PC-9 (cell line): ENCODE measurements at regions not wholly inside any gene's neighbourhood (a gene's known extent, or its start where the extent isn't known, plus 50 kb on each side); places are given as distances from the start of the nearest gene placed in this dataset.

Experiments
- BruUV-seq: library from RNA; stranded (reverse); fragments of 400-500 nt; replicated peaks from 2 replicates; lab custom pipeline; 2021; lab: Mats Ljungman, UMichigan
- CTCF ChIA-PET: fragments of 300-600 bp; sonication (Branson Sonifier 250); formaldehyde crosslinking; loops from one replicate; lab custom pipeline; 2022; ENCODE audit warnings: antibody characterized with exemption; lab: Charles Lee
- POLR2A ChIA-PET: fragments of 300-600 bp; sonication (Branson Sonifier 250); formaldehyde crosslinking; loops from one replicate; lab custom pipeline; 2022; ENCODE audit warnings: antibody characterized with exemption; ENCODE audit not compliant: unreplicated experiment; lab: Charles Lee
- DNase-seq, 2 experiments: peaks; one replicate each; pipeline versions ENCODE4 v3.0.0 to v3.0.0-alpha.2; 2015 to 2022; ENCODE audit warnings: mixed read lengths in 1 of 2
- H2AFZ ChIP-seq: fragments of 200-600 bp; sonication (generic); 2 replicates; pipeline ENCODE4 v1.8.1; 2017; ENCODE audit warnings: antibody characterized with exemption
- H3F3A ChIP-seq: fragments of 200-600 bp; sonication (generic); 2 replicates; pipeline ENCODE4 v1.8.1; 2017; ENCODE audit warnings: antibody characterized with exemption, mild to moderate bottlenecking, low read depth; ENCODE audit not compliant: insufficient read depth
- H3K27ac ChIP-seq: fragments of 200-600 bp; sonication (generic); 2 replicates; pipeline ENCODE4 v1.6.1; 2016; ENCODE audit warnings: mixed run types
- H3K27me3 ChIP-seq: fragments of 200-600 bp; sonication (generic); 2 replicates; pipeline ENCODE4 v1.6.1; 2016; ENCODE audit warnings: low read depth, mixed run types; ENCODE audit not compliant: insufficient read depth
- H3K36me3 ChIP-seq: fragments of 200-600 bp; sonication (generic); 2 replicates; pipeline ENCODE4 v1.6.1; 2016; ENCODE audit warnings: low read depth, mixed run types
- H3K4me1 ChIP-seq: fragments of 200-600 bp; sonication (generic); replicated peaks from 2 replicates; pipeline ENCODE4 v1.6.1; 2016; ENCODE audit warnings: mixed run types; ENCODE audit not compliant: insufficient read depth
- H3K4me2 ChIP-seq: fragments of 200-600 bp; sonication (generic); 2 replicates; pipeline ENCODE4 v1.6.1; 2017; ENCODE audit warnings: mixed run types
- H3K4me3 ChIP-seq: fragments of 200-600 bp; sonication (generic); 2 replicates; pipeline ENCODE4 v1.6.1; 2016; ENCODE audit warnings: mixed run types
- H3K79me2 ChIP-seq: fragments of 200-600 bp; sonication (generic); 2 replicates; pipeline ENCODE4 v1.6.1; 2017; ENCODE audit warnings: low read depth, mixed run types
- H3K9me2 ChIP-seq: fragments of 200-600 bp; sonication (generic); 2 replicates; pipeline ENCODE4 v1.8.1; 2017; ENCODE audit warnings: mild to moderate bottlenecking; ENCODE audit not compliant: insufficient read depth
- H3K9me3 ChIP-seq: fragments of 200-600 bp; sonication (generic); 2 replicates; pipeline ENCODE4 v1.8.1; 2016; ENCODE audit warnings: low read depth; ENCODE audit not compliant: insufficient read depth
- H4K20me1 ChIP-seq: fragments of 200-600 bp; sonication (generic); 2 replicates; pipeline ENCODE4 v1.8.1; 2017; ENCODE audit not compliant: insufficient read depth
- EZH2 ChIP-seq: fragments of 200-600 bp; sonication (generic); IDR thresholded peaks from 2 replicates; pipeline ENCODE4 v1.8.0; 2017; ENCODE audit warnings: antibody characterized with exemption, low read depth
- intact Hi-C: fragments of 100-400 bp; cut with micrococcal nuclease; formaldehyde crosslinking; loops from one replicate; pipeline ENCODE4 v1.10.0; 2022; ENCODE audit not compliant: unreplicated experiment
- TF ChIP-seq, protein P1 (sequence below): fragments of 200-600 bp; sonication (generic); conservative IDR thresholded peaks from 2 replicates; pipeline ENCODE4 v1.6.1; 2017; ENCODE audit warnings: mixed run types, antibody characterized with exemption, mild to moderate bottlenecking, moderate library complexity

DNA sequence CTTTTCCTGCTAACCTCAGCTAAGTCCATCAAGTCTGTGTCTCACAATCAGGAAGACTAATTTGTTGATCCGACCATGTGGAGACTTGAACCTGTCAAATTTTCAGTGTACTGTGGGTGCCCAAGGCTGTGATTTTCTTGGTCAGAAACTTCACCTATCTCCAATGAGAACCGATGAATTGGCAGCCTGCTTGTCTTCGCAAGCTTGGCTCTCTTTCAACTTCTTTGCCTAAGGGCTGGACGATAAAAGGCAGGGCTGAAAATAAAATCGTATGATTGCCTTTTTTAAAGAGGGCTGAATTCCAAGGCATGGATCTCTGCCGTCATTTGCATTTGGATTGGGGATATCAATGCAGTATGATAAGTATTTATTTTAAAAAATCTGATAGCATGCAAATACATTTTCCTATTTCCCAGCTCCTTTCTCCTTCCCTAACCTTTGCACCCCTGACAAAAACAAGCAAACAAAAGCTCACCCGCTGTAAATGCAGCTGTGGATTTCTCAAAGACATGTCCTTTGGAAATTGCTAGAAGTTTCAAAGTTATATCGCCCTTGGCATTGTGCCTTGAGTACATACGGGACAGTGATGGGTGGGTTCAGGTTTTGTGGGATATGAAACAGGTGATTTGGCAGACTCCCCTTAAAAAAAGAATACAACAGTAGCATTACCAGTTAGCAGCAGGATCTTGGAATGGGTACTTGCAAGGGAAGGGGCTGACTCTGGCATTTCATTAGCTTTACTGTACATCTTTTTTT lies 80.6 kb downstream of the NPTX2 start:
- BruUV-seq = no TSS peak
- H3K27ac ChIP-seq = no peak overlapping the region
- no peak overlapping the region for H3K4me2 ChIP-seq
- no peaks in the 10 kb centered on the region for H4K20me1 ChIP-seq
- no peaks in the 10 kb centered on the region for H3K4me1 ChIP-seq
- CTCF ChIA-PET = no interaction called here
- no peak overlapping the region for H2AFZ ChIP-seq
- DNase-seq = no peak
- no peaks in the 10 kb centered on the region for H3K9me3 ChIP-seq
- H3K36me3 ChIP-seq = no peaks in the 10 kb centered on the region
- POLR2A ChIA-PET = no interaction called here
- intact Hi-C loops = no loop called here
- peaks cover 55% of the 10 kb centered on the region for H3K27me3 ChIP-seq
- H3K9me2 ChIP-seq = no peaks in the 10 kb centered on the region
- H3K4me3 ChIP-seq = no peak overlapping the region
- H3K79me2 ChIP-seq = no peaks in the 10 kb centered on the region
- TF ChIP-seq EZH2 = no peak
- TF ChIP-seq, protein P1, sequence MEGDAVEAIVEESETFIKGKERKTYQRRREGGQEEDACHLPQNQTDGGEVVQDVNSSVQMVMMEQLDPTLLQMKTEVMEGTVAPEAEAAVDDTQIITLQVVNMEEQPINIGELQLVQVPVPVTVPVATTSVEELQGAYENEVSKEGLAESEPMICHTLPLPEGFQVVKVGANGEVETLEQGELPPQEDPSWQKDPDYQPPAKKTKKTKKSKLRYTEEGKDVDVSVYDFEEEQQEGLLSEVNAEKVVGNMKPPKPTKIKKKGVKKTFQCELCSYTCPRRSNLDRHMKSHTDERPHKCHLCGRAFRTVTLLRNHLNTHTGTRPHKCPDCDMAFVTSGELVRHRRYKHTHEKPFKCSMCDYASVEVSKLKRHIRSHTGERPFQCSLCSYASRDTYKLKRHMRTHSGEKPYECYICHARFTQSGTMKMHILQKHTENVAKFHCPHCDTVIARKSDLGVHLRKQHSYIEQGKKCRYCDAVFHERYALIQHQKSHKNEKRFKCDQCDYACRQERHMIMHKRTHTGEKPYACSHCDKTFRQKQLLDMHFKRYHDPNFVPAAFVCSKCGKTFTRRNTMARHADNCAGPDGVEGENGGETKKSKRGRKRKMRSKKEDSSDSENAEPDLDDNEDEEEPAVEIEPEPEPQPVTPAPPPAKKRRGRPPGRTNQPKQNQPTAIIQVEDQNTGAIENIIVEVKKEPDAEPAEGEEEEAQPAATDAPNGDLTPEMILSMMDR = no peak
- H3F3A ChIP-seq = no peaks in the 10 kb centered on the region

DNA sequence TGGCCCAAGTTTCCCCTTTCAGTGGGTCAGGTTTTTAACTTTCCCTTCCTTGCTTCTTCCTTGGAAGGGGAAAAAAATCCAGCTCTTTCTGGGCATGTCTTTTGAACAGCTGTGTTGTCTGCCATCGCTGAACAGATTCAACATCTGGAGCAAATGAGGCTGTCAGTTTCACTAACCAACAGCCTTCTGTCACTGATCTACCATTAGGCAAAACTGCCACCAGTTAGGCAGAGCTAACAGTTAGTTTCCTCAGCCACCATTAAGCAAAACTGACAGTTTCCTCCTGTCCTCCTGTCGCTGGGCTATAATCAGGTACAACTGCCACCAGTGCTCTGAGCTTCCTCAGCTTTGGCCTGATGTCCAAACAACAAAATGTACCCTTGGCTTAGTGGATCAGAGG lies 81.9 kb downstream of the NPTX2 start:
- H3K4me3 ChIP-seq = no peak overlapping the region
- peaks cover 65% of the 10 kb centered on the region for H3K27me3 ChIP-seq
- no TSS peak for BruUV-seq
- no peaks in the 10 kb centered on the region for H3K79me2 ChIP-seq
- intact Hi-C loops = no loop called here
- POLR2A ChIA-PET = no interaction called here
- no peaks in the 10 kb centered on the region for H4K20me1 ChIP-seq
- CTCF ChIA-PET = interaction anchor here (0.6 kb wide), 2 partner anchors 47 to 146 kb away, joined by 3 to 5 read pairs; no protein-coding TSS in a partner anchor
- no peaks in the 10 kb centered on the region for H3K4me1 ChIP-seq
- no peaks in the 10 kb centered on the region for H3K9me3 ChIP-seq
- no peaks in the 10 kb centered on the region for H3F3A ChIP-seq
- H3K27ac ChIP-seq = no peak overlapping the region
- TF ChIP-seq, protein P1 = no peak
- TF ChIP-seq EZH2 = no peak
- H3K36me3 ChIP-seq = no peaks in the 10 kb centered on the region
- no peak overlapping the region for H2AFZ ChIP-seq
- DNase-seq = no peak
- no peak overlapping the region for H3K4me2 ChIP-seq
- no peaks in the 10 kb centered on the region for H3K9me2 ChIP-seq

DNA sequence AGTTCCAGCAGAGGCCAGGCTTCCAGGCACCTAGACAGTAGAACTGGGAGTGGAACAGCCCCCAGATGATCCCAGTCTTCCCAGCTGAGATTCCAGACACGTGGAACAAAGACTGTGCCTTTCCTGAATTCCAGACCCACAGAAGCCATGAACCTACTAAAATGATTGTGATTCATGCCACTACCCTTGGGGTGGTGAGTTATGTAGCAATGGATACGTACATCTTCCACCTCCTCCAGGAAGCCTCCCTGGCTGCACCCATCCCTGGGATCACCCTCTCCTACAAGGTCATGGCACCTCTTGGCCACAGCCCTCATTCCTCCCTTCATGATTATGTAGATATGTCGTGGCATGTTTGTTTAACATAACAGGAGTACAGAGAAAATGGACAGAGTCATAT lies 83.4 kb downstream of the NPTX2 start:
- intact Hi-C loops = no loop called here
- no peak overlapping the region for H2AFZ ChIP-seq
- H3K9me2 ChIP-seq = no peaks in the 10 kb centered on the region
- peaks cover 72% of the 10 kb centered on the region for H3K27me3 ChIP-seq
- DNase-seq = no peak
- no peaks in the 10 kb centered on the region for H3F3A ChIP-seq
- H3K4me2 ChIP-seq = no peak overlapping the region
- POLR2A ChIA-PET = no interaction called here
- CTCF ChIA-PET = no interaction called here
- no peaks in the 10 kb centered on the region for H3K4me1 ChIP-seq
- no peak overlapping the region for H3K4me3 ChIP-seq
- no peaks in the 10 kb centered on the region for H3K36me3 ChIP-seq
- no peak overlapping the region for H3K27ac ChIP-seq
- no peaks in the 10 kb centered on the region for H3K79me2 ChIP-seq
- no TSS peak for BruUV-seq
- no peaks in the 10 kb centered on the region for H4K20me1 ChIP-seq
- TF ChIP-seq, protein P1 = no peak
- no peak for TF ChIP-seq EZH2
- H3K9me3 ChIP-seq = no peaks in the 10 kb centered on the region
